HCT116 (cell line): ENCODE measurements at regions not wholly inside any gene's neighbourhood (a gene's known extent, or its start where the extent isn't known, plus 50 kb on each side); places are given as distances from the start of the nearest gene placed in this dataset.

Source experiments
- ATAC-seq: fragments of 200-7000 bp; cut with Tn5 transposase; 2 replicates; pipeline ENCODE4 v1.9.1; 2020; ENCODE audit warnings: mild to moderate bottlenecking, moderate library complexity
- BruUV-seq: library from RNA; stranded (reverse); fragments of 400-500 nt; replicated peaks from 2 replicates; lab custom pipeline; 2021; lab: Mats Ljungman, UMichigan
- CTCF ChIA-PET: fragments of 300-600 bp; sonication (Branson Sonifier 250); formaldehyde crosslinking; loops from one replicate; lab custom pipeline; 2021; ENCODE audit warnings: antibody characterized with exemption; lab: Charles Lee
- POLR2A ChIA-PET: fragments of 300-600, 350-600 bp; sonication (Branson Sonifier 250); formaldehyde crosslinking; loops from one replicate; lab custom pipeline; 2021; ENCODE audit warnings: antibody characterized with exemption; lab: Charles Lee
- RAD21 ChIA-PET, 2 experiments: fragments of 300-600 bp; sonication (Branson Sonifier 250); formaldehyde crosslinking; loops; one replicate each; lab custom pipeline; 2023; ENCODE audit warnings: low total read pairs in 2 of 2; ENCODE audit not compliant: uncharacterized antibody in 2 of 2, unreplicated experiment in 2 of 2, low non-redundant PET in 1 of 2; lab: Charles Lee
- DNase-seq: peaks from one replicate; pipeline ENCODE4 v3.0.0-alpha.2; 2010; ENCODE audit warnings: low read depth, low spot score
- H2AFZ ChIP-seq: fragments of 200-600 bp; shearing (Covaris generic), sonication (generic); 2 replicates; pipeline ENCODE4 v1.6.1; 2017; ENCODE audit warnings: low read depth, mixed run types, mixed read lengths, antibody characterized with exemption, low read length; ENCODE audit not compliant: poor library complexity, severe bottlenecking
- H3K27ac ChIP-seq: 2 replicates; pipeline ENCODE4 v1.5.1; 2012; ENCODE audit warnings: low read depth, low read length
- H3K27me3 ChIP-seq: fragments of 200-600 bp; sonication (generic); 2 replicates; pipeline ENCODE4 v1.6.1; 2016; ENCODE audit warnings: mixed run types, low read length, mixed read lengths; ENCODE audit not compliant: insufficient read depth
- H3K36me3 ChIP-seq, 2 experiments: fragments of 200-500 bp in 1 of 2; fragments of 200-600 bp in 1 of 2; sonication (Bioruptor generic) in 1 of 2; sonication (generic) in 1 of 2; 2 replicates each; pipeline versions ENCODE4 v1.5.1 to v1.6.1; 2014 to 2016; ENCODE audit warnings: low read length in 2 of 2, inconsistent platforms in 1 of 2, mixed read lengths in 1 of 2, mixed run types in 1 of 2; ENCODE audit not compliant: insufficient read depth in 2 of 2, control insufficient read depth in 1 of 2
- H3K4me1 ChIP-seq, 2 experiments: fragments of 200-600 bp in 1 of 2; sonication (generic) in 1 of 2; 2 replicates each; pipeline versions ENCODE4 v1.5.1 to v1.6.1; 2012 to 2017; ENCODE audit warnings: low read length in 2 of 2, inconsistent platforms in 1 of 2, mild to moderate bottlenecking in 1 of 2, mixed read lengths in 1 of 2, mixed run types in 1 of 2, moderate library complexity in 1 of 2; ENCODE audit not compliant: insufficient read depth in 2 of 2, control insufficient read depth in 1 of 2
- H3K4me2 ChIP-seq: fragments of 200-600 bp; sonication (generic); 2 replicates; pipeline ENCODE4 v1.6.1; 2017; ENCODE audit warnings: mixed run types, low read length, mixed read lengths
- H3K4me3 ChIP-seq, 2 experiments: fragments of 200-600 bp in 1 of 2; sonication (generic) in 1 of 2; replicated peaks in 1 of 2; 2 replicates each; pipeline ENCODE4 v1.5.1; 2011 to 2016; ENCODE audit warnings: low read length in 2 of 2, control low read depth in 1 of 2, low read depth in 1 of 2, mild to moderate bottlenecking in 1 of 2, mixed read lengths in 1 of 2, mixed run types in 1 of 2
- H3K79me2 ChIP-seq: fragments of 200-600 bp; sonication (generic); 2 replicates; pipeline ENCODE4 v1.6.1; 2017; ENCODE audit warnings: mild to moderate bottlenecking, mixed run types, low read length, moderate library complexity, mixed read lengths; ENCODE audit not compliant: insufficient read depth
- H3K9ac ChIP-seq: fragments of 200-600 bp; sonication (generic); 2 replicates; pipeline ENCODE4 v1.6.1; 2016; ENCODE audit warnings: low read length, mixed read lengths
- H3K9me2 ChIP-seq: fragments of 200-600 bp; sonication (generic), shearing (Covaris generic); 2 replicates; pipeline ENCODE4 v1.6.1; 2017; ENCODE audit warnings: mixed run types, mild to moderate bottlenecking, moderate library complexity; ENCODE audit not compliant: insufficient read depth
- H3K9me3 ChIP-seq, 2 experiments: fragments of 200-500 bp in 1 of 2; fragments of 200-600 bp in 1 of 2; sonication (Bioruptor generic) in 1 of 2; sonication (generic) in 1 of 2; 2 replicates each; pipeline ENCODE4 v1.6.1; 2014 to 2017; ENCODE audit warnings: low read length in 2 of 2, mixed read lengths in 2 of 2, inconsistent platforms in 1 of 2, low read depth in 1 of 2, mild to moderate bottlenecking in 1 of 2, mixed run types in 1 of 2, moderate library complexity in 1 of 2; ENCODE audit not compliant: control insufficient read depth in 1 of 2, insufficient read depth in 1 of 2
- H4K20me1 ChIP-seq: fragments of 200-600 bp; sonication (generic), shearing (Covaris generic); 2 replicates; pipeline ENCODE4 v1.6.1; 2017; ENCODE audit warnings: mixed run types, mild to moderate bottlenecking, moderate library complexity; ENCODE audit not compliant: insufficient read depth
- CEBPB ChIP-seq: IDR thresholded peaks from 2 replicates; pipeline ENCODE4 v1.6.1; 2012; ENCODE audit warnings: low read depth
- FOSL1 ChIP-seq: IDR thresholded peaks from 2 replicates; pipeline ENCODE4 v1.6.1; 2012; ENCODE audit warnings: low read depth
- MAX ChIP-seq: IDR thresholded peaks from 2 replicates; pipeline ENCODE4 v1.6.1; 2012
- POLR2A ChIP-seq: IDR thresholded peaks from 2 replicates; pipeline ENCODE4 v1.7.0; 2011; ENCODE audit warnings: borderline replicate concordance; ENCODE audit not compliant: insufficient read depth, insufficient read length; ENCODE audit errors: extremely low read depth
- POLR2AphosphoS5 ChIP-seq: IDR thresholded peaks from 2 replicates; pipeline ENCODE4 v1.6.1; 2011; ENCODE audit warnings: mild to moderate bottlenecking, low read depth, low read length, moderate library complexity
- RAD21 ChIP-seq: IDR thresholded peaks from 2 replicates; pipeline ENCODE4 v1.6.1; 2012; ENCODE audit warnings: low read depth, mild to moderate bottlenecking
- REST ChIP-seq: IDR thresholded peaks from 2 replicates; pipeline ENCODE4 v1.6.1; 2012; ENCODE audit warnings: low read depth
- TCF7L2 ChIP-seq: IDR thresholded peaks from 2 replicates; pipeline ENCODE4 v1.7.0; 2011; ENCODE audit warnings: borderline replicate concordance, inconsistent platforms; ENCODE audit not compliant: insufficient read depth, insufficient read length; ENCODE audit errors: extremely low read depth
- ZBTB33 ChIP-seq: IDR thresholded peaks from 2 replicates; pipeline ENCODE4 v1.6.1; 2011; ENCODE audit warnings: mild to moderate bottlenecking, low read length, moderate library complexity; ENCODE audit not compliant: insufficient replicate concordance; ENCODE audit errors: extremely low read depth
- ZNF274 ChIP-seq: fragments of 200-500 bp; sonication (Bioruptor generic); IDR thresholded peaks from 2 replicates; pipeline ENCODE4 v1.6.1; 2014; ENCODE audit warnings: mild to moderate bottlenecking, low read depth, low read length, inconsistent platforms
- intact Hi-C: fragments of 100-400 bp; cut with micrococcal nuclease; formaldehyde crosslinking; loops from 2 replicates; pipeline ENCODE4 v1.10.0; 2022

- no peak overlapping the region; the same call in 1 of the 2 replicates for H3K27ac ChIP-seq
- ChIA-PET POLR2A (no interaction called here), CTCF (no interaction called here), RAD21 (no interaction called here)
- no peaks in the 10 kb centered on the region for H4K20me1 ChIP-seq
- no peak for TF ChIP-seq POLR2AphosphoS5
- peaks cover 33 to 38% of the 10 kb centered on the region in 2 experiments for H3K4me1 ChIP-seq
- H3K4me3 ChIP-seq: no peak overlapping the region
- no peaks in the 10 kb centered on the region for H3K27me3 ChIP-seq
- BruUV-seq: no TSS peak
- no peak overlapping the region for H2AFZ ChIP-seq
- no peaks in the 10 kb centered on the region for H3K9me2 ChIP-seq
- no peak overlapping the region for H3K9ac ChIP-seq
- no peak for DNase-seq
- H3K9me3 ChIP-seq: no peaks in the 10 kb centered on the region
- no peak for ATAC-seq
- no peak overlapping the region for H3K4me2 ChIP-seq
- no peaks in the 10 kb centered on the region for H3K36me3 ChIP-seq
- no peaks in the 10 kb centered on the region for H3K79me2 ChIP-seq
- intact Hi-C loops: loop anchor here (5.0 kb wide), 1 partner anchor 43 kb away; no protein-coding TSS in a partner anchor
Observed at GRCh38 chr14:54209511-54210250, 187.1 kb upstream of the CDKN3 start.

- ChIA-PET RAD21 (no interaction called here), POLR2A (no interaction called here), CTCF (no interaction called here)
- peak; percentile 77 for ATAC-seq
- intact Hi-C loops: loop anchor here (5.0 kb wide), 1 partner anchor 41 kb away; no protein-coding TSS in a partner anchor
- H3K9ac ChIP-seq: peak overlapping the region; percentile 41
- H4K20me1 ChIP-seq: no peaks in the 10 kb centered on the region
- H3K4me3 ChIP-seq: peak overlapping the region in 1 of 2 experiments; percentile 13; a peak in 1 of 4 replicates
- peaks cover 25 to 32% of the 10 kb centered on the region in 2 experiments for H3K4me1 ChIP-seq
- no peaks in the 10 kb centered on the region for H3K27me3 ChIP-seq
- H3K79me2 ChIP-seq: no peaks in the 10 kb centered on the region
- H3K36me3 ChIP-seq: no peaks in the 10 kb centered on the region
- DNase-seq: peak; percentile 64
- H3K4me2 ChIP-seq: peak overlapping the region; percentile 57
- peak overlapping the region; percentile 47 for H2AFZ ChIP-seq
- no peaks in the 10 kb centered on the region for H3K9me2 ChIP-seq
- H3K9me3 ChIP-seq: no peaks in the 10 kb centered on the region
- BruUV-seq: no TSS peak
- H3K27ac ChIP-seq: peak overlapping the region; percentile 81; the same call in 1 of the 2 replicates
- TF ChIP-seq MAX (no peak; the same call in 1 of the 2 replicates), ZNF274 (no peak), REST (no peak), ZBTB33 (no peak), CEBPB (peak; percentile 54; the same call in 1 of the 2 replicates), POLR2A (no peak), FOSL1 (peak; percentile 93), TCF7L2 (no peak), POLR2AphosphoS5 (no peak), RAD21 (peak; percentile 15; the same call in 1 of the 2 replicates)
Observed at GRCh38 chr14:54211551-54212308, 185.1 kb upstream of the CDKN3 start.
